ENCODE measurements at regions not wholly inside any gene's neighbourhood (a gene's known extent, or its start where the extent isn't known, plus 50 kb on each side); places are given as distances from the start of the nearest gene placed in this dataset.

DNA sequence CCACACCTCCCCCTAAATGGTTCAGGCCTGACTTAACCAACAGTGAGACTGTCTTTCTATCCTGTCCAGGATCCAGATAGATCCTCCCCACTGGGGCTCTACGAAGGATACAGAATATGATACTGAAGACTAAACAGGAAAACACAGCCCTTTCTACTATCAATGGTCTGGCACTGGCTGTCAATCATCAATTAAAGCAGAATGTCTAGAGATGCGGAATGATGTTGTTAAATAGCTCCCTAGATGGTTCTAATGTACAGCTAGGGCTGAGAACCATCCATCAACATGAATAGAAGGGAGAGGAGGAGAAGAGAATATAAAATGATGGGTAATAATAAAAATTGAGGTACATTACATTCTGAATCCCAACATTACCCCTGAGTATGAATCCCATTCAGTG, 314.3 kb upstream of the CELF2 start:
- H3K79me2 ChIP-seq (ENCODE audit: insufficient read depth, low read length): no peaks in the 10 kb centered on the region
- H3K9ac ChIP-seq (ENCODE audit: low read length): no peak overlapping the region
- Mint-ChIP-seq H3K27me3 (ENCODE audit: low read depth, unreplicated experiment) (peaks cover 5% of the 10 kb centered on the region), H3K36me3 (ENCODE audit: low read depth, unreplicated experiment) (no peaks in the 10 kb centered on the region), H3K9me3 (ENCODE audit: unreplicated experiment) (peaks cover 2% of the 10 kb centered on the region), H3K4me3 (ENCODE audit: unreplicated experiment) (no peak overlapping the region), H3K27ac (ENCODE audit: unreplicated experiment) (no peak overlapping the region), H3K4me1 (ENCODE audit: low read depth, unreplicated experiment) (no peaks in the 10 kb centered on the region)
- no peaks in the 10 kb centered on the region for H4K20me1 ChIP-seq (ENCODE audit: insufficient read depth, low read length)
- no peaks in the 10 kb centered on the region for H3K27me3 ChIP-seq (ENCODE audit: insufficient read depth, low read length)
- FAIRE-seq: no peak
- H3K9me3 ChIP-seq (ENCODE audit: insufficient read depth, low read depth, low read length): no peaks in the 10 kb centered on the region
- no peak for DNase-seq (ENCODE audit: low read depth)
- TF ChIP-seq, protein P1, sequence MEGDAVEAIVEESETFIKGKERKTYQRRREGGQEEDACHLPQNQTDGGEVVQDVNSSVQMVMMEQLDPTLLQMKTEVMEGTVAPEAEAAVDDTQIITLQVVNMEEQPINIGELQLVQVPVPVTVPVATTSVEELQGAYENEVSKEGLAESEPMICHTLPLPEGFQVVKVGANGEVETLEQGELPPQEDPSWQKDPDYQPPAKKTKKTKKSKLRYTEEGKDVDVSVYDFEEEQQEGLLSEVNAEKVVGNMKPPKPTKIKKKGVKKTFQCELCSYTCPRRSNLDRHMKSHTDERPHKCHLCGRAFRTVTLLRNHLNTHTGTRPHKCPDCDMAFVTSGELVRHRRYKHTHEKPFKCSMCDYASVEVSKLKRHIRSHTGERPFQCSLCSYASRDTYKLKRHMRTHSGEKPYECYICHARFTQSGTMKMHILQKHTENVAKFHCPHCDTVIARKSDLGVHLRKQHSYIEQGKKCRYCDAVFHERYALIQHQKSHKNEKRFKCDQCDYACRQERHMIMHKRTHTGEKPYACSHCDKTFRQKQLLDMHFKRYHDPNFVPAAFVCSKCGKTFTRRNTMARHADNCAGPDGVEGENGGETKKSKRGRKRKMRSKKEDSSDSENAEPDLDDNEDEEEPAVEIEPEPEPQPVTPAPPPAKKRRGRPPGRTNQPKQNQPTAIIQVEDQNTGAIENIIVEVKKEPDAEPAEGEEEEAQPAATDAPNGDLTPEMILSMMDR (IDR thresholded peaks at IDR 0.05; ENCODE audit: insufficient read depth, low read depth, low read length): no peak
- TF ChIP-seq EZH2 (IDR thresholded peaks at IDR 0.05; ENCODE audit: insufficient read depth, low read length): no peak
- H3K27ac ChIP-seq (ENCODE audit: low read depth, low read length): no peak overlapping the region
- H3K4me1 ChIP-seq (ENCODE audit: insufficient read depth, low read length): no peaks in the 10 kb centered on the region
- no peak overlapping the region for H3K4me3 ChIP-seq (ENCODE audit: insufficient read depth, low read depth, low read length)
- no peak overlapping the region for H2AFZ ChIP-seq (ENCODE audit: low read depth, low read length)
- H3K4me2 ChIP-seq (ENCODE audit: low read length): no peak overlapping the region
- H3K36me3 ChIP-seq (ENCODE audit: insufficient read depth, low read length): no peaks in the 10 kb centered on the region

DNA sequence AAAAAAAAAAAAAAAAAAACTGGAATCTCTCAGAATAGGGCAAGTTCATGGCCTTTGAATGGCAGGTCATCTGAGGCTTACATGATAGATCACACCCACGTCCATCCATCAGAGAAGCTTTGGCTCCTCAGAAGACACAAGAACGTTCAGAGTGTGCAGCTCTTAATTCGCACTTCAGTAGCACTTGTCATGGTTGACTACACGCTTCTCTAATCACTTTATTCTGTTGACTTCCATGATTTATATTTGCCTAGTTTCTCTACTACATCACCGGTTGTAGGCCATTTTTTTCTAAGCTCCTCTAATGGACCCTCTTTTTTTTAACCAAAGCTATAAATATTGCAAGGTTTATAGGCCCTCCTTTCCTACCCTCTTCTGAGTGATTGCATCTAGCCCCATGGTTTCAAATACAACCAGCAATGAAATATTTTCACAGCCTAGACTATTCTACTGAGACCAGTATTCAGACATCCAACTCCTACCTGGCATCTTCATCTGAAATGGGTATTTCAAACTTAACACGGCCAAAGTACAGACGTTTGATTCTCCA, 305.4 kb upstream of the CELF2 start:
- H3K27ac Mint-ChIP-seq (ENCODE audit: unreplicated experiment): no peak overlapping the region
- no peak overlapping the region for H3K4me3 Mint-ChIP-seq (ENCODE audit: unreplicated experiment)
- no peak overlapping the region for H3K9ac ChIP-seq (ENCODE audit: low read length)

DNA sequence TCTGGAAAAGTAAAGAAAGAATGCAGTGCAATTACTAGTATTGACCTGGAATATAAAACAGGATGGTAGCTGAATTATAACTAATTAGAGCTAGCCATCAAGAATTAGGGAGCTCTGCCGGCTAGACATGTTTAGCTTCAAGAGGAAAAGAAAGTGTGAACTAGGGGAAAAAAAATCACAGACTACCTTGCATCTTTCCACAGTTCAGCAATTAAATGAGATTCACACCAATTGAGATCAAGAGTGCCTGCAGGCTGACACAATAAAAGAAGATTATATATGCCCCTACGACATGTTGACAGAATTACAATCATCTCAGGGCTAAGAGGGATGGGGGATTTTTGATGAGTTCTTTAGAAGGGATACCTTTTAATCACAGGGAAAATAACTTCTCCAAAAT, 303.3 kb upstream of the CELF2 start:
- H3K27me3 Mint-ChIP-seq (ENCODE audit: low read depth, unreplicated experiment): peaks cover 4% of the 10 kb centered on the region
- no peak overlapping the region for H3K4me3 ChIP-seq (ENCODE audit: insufficient read depth, low read depth, low read length)
- no peaks in the 10 kb centered on the region for H3K27me3 ChIP-seq (ENCODE audit: insufficient read depth, low read length)
- TF ChIP-seq, protein P1 (IDR thresholded peaks at IDR 0.05; ENCODE audit: insufficient read depth, low read depth, low read length): no peak
- TF ChIP-seq EZH2 (IDR thresholded peaks at IDR 0.05; ENCODE audit: insufficient read depth, low read length): no peak
- H3K9me3 ChIP-seq (ENCODE audit: insufficient read depth, low read depth, low read length): no peaks in the 10 kb centered on the region
- no peaks in the 10 kb centered on the region for H3K4me1 ChIP-seq (ENCODE audit: insufficient read depth, low read length)
- no peaks in the 10 kb centered on the region for H3K36me3 Mint-ChIP-seq (ENCODE audit: low read depth, unreplicated experiment)
- no peaks in the 10 kb centered on the region for H3K4me1 Mint-ChIP-seq (ENCODE audit: low read depth, unreplicated experiment)
- no peaks in the 10 kb centered on the region for H4K20me1 ChIP-seq (ENCODE audit: insufficient read depth, low read length)
- no peak overlapping the region for H3K4me2 ChIP-seq (ENCODE audit: low read length)
- H3K27ac ChIP-seq (ENCODE audit: low read depth, low read length): no peak overlapping the region
- H3K9ac ChIP-seq (ENCODE audit: low read length): no peak overlapping the region
- no peak overlapping the region for H3K4me3 Mint-ChIP-seq (ENCODE audit: unreplicated experiment)
- H3K79me2 ChIP-seq (ENCODE audit: insufficient read depth, low read length): no peaks in the 10 kb centered on the region
- H3K36me3 ChIP-seq (ENCODE audit: insufficient read depth, low read length): no peaks in the 10 kb centered on the region
- no peaks in the 10 kb centered on the region for H3K9me3 Mint-ChIP-seq (ENCODE audit: unreplicated experiment)
- FAIRE-seq (no peak), DNase-seq (ENCODE audit: low read depth) (no peak)
- H3K27ac Mint-ChIP-seq (ENCODE audit: unreplicated experiment): no peak overlapping the region
- H2AFZ ChIP-seq (ENCODE audit: low read depth, low read length): no peak overlapping the region

More for the DNA sequence above, 305.4 kb upstream of the CELF2 start:
- H3K27me3 ChIP-seq (ENCODE audit: insufficient read depth, low read length): no peaks in the 10 kb centered on the region
- peaks cover 4% of the 10 kb centered on the region for H3K27me3 Mint-ChIP-seq (ENCODE audit: low read depth, unreplicated experiment)
- no peaks in the 10 kb centered on the region for H4K20me1 ChIP-seq (ENCODE audit: insufficient read depth, low read length)
- H3K4me1 Mint-ChIP-seq (ENCODE audit: low read depth, unreplicated experiment): no peaks in the 10 kb centered on the region
- no peaks in the 10 kb centered on the region for H3K9me3 Mint-ChIP-seq (ENCODE audit: unreplicated experiment)
- H2AFZ ChIP-seq (ENCODE audit: low read depth, low read length): no peak overlapping the region
- no peaks in the 10 kb centered on the region for H3K4me1 ChIP-seq (ENCODE audit: insufficient read depth, low read length)
- H3K4me3 ChIP-seq (ENCODE audit: insufficient read depth, low read depth, low read length): no peak overlapping the region
- no peak for DNase-seq (ENCODE audit: low read depth)
- H3K9me3 ChIP-seq (ENCODE audit: insufficient read depth, low read depth, low read length): no peaks in the 10 kb centered on the region
- no peaks in the 10 kb centered on the region for H3K36me3 Mint-ChIP-seq (ENCODE audit: low read depth, unreplicated experiment)
- H3K4me2 ChIP-seq (ENCODE audit: low read length): no peak overlapping the region
- no peak for FAIRE-seq
- H3K36me3 ChIP-seq (ENCODE audit: insufficient read depth, low read length): no peaks in the 10 kb centered on the region
- H3K79me2 ChIP-seq (ENCODE audit: insufficient read depth, low read length): no peaks in the 10 kb centered on the region
- no peak overlapping the region for H3K27ac ChIP-seq (ENCODE audit: low read depth, low read length)
- TF ChIP-seq, protein P1 (IDR thresholded peaks at IDR 0.05; ENCODE audit: insufficient read depth, low read depth, low read length): no peak
- TF ChIP-seq EZH2 (IDR thresholded peaks at IDR 0.05; ENCODE audit: insufficient read depth, low read length): no peak
